HUDEP-2 (cell line): ENCODE measurements at regions not wholly inside any gene's neighbourhood (a gene's known extent, or its start where the extent isn't known, plus 50 kb on each side); places are given as distances from the start of the nearest gene placed in this dataset.
"Not testable (repeated sequence)": the region's sequence is repeated elsewhere in the genome, so short reads cannot be mapped to it uniquely, and the experiment has no call there.

ENCODE experiments used
- DNase-seq, 76 experiments: peaks; one replicate each; lab custom pipeline; 2025; ENCODE audit not compliant: unreplicated experiment in 76 of 76; lab: John Stamatoyannopoulos, UW

DNA sequence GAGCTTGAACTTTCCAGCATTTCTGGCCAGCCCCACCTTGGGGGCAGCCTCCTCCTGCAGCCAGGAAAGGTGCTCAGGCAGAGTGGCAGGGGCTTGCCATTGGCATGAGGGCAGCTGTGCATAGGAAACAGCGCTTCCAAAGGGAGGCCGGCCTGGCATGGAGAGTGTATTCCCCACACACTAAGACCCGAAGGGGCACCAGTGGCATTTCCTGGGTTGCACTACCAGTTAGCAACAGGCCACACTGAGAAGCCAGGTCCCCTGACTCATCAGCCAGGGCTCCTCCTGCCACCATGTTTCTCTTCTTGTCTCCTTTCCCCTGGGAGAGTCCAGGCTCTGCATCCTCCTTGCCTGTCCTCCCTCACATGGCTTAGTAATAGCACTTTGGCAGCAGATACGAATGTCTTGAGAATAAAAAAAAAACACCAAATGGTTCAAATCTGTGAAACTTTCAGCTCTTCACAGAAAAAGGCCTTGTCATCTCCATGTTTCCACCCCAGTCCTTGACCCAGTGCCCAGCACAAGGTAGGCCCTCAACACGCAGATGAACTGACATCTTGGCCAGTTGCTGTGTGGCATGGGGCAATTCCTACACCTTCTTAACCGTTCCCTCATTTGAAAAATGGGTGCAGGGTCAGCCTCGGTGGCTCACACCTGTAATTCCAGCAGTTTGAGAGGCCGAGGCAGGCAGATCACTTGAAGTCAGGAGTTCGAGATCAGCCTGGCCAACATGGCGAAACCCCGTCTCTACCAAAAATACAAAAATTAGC, 180.4 kb downstream of the SMAD6 start:
- no peak for DNase-seq

DNA sequence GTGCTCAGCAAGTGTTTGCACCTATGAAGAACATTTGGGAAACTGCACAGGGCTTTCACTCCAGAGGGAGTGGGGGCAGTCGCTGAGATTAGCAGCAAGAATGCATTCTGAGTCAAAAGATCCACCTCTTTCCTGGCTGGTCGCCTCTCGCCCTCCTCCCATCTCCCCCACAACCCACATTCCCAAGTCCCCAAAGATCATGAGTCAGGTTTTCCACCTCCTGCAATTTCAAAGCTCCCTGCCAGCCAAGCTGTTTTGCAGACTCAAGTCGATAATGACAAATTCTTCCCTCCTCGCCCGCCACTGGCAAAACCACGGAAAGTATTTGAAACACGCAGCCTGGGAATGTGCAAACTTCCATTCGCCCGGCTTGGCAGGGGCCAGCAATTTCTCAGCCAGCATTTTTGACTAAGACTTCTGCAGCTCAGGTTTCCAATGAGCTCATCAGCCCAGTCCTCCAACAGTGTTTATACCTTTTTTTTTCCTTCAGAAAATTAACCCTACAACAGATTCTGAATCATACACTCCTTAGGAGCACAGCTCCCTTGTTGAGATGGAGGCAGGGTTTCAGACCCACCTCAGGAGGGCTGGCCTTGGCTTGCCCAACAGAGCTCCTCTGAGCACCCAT, 181.4 kb downstream of the SMAD6 start:
- DNase-seq, result no peak

DNA sequence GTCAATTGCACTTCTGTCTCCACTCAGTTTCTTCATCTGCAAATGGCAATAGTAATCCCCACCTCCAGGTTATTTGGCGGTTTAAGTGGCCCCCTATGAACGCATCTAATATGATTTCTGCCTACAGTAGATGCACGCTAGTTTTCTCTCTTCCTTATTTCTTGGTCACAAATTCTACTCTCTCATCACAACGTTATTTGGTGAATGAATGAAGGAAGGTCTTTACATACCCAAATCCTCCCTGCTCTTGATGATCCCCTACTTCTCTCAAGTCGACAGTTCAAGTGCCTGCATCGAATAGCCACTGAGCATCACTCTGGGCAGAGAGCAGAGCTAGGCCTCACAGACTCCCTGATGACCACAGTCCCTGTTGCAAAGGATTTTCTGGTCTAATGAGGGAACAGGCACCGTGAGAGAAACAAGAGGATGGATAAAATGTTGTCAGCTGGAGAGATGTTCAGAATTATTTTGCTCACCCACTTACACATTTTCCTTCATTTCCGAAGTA, 181.2 kb upstream of the SMAD3 start:
- no peak for DNase-seq

DNA sequence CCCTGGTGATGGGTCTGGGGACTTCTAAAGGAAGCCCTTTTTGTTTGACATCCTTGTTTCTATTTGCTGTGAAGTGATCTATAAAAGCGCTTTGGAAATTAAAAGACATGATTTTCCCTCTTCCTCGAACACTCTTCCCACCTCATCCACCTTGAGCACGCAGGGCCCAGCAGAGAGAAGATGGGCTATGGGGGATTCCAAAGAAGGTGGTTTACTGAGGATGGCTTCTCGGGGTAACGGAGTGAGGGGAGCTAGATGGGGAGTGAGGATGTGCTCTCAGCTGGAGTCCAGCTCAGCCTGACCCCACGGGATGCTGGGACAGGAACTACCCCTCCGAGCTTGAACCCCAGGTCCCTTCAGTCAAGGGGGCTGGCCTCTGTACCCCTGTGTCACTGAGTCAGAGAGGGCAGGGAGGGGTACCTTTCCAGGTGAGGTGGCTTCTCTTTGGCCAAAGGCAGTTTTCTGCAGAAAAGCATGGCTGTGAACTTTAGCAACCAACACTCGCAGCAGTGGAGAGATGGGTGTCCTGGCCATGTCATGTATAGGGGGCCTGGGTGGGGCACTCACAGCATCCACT, 180.7 kb upstream of the SMAD3 start:
- DNase-seq, result no peak

DNA sequence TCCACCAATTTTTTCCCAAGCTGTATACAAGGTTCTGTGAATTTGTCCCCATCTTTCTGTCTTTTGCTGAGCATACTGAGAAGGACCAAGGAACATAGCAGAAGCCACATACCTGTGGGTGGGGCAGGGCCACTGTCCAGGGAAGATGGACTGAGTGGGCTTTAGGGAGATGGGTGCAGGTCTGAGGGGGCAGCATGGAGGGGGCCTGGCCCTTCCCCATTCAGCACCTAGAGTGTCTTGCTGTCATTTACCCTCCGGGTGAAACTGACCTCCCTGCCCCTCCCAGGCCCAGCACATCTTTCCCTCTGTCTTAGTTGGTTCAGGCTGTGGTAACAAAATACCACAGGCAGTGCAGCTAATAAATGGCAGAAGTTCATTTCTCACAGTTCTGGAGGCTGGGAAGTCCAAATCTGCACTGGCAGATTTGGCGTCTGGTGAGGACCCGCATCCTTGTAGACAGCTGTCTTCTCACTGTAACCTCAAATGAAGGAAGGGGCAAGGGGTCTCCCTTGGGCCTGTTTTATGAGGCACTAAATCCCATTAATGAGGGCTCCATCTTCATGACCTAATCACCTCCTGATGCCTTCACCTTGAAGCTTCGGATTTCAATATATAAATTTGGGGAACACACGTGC, 180.0 kb upstream of the SMAD3 start:
- DNase-seq, result no peak

DNA sequence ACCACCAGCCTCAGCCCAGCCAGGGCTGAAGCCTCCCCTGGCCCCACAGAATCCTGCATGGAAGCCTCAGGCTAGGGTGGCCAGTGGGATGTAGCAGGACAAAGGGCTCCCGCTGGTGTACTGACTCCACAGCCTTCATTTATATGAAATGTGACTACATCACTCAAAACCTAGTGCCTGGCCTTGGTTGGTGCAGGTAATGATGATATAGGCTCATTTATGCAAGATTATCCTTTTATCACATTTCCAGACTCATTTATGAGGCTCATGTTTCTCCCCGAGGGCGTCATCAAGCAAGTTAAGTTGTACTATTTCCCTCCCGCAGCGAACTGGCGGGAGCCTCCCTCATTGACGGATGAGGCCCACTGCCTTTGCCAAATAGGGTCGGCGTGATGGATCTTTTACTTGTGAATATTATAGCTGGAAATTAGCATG, 179.1 kb upstream of the SMAD3 start:
- no peak for DNase-seq

DNA sequence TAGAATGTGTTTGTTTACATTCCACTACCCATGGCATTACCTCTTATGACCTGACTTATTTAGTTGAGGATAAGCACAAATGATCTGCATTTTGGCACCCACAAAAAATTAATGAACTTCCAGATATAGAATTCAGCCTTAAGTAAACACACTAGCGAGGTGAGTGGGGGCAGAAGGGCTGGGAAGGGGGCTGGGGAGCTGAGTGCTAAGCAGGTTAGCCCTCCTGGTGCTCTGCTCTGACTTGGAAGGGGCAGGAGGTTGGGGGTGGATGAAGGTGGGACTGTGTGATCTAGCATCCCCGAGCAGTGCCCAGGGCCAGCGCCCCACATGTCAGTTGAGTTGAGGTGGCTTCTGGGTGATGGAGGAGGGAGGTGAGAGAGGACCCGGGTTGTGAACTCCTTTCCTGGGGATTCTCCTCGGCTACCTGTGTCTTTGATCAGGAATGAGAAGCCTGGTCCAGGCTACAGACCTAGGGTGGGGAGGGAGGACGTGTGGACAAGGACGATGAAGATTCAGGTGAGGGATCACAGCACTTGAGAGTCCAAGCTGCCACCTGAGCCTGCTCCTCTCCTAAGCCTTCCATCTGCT, 178.6 kb upstream of the SMAD3 start:
- DNase-seq, result no peak

DNA sequence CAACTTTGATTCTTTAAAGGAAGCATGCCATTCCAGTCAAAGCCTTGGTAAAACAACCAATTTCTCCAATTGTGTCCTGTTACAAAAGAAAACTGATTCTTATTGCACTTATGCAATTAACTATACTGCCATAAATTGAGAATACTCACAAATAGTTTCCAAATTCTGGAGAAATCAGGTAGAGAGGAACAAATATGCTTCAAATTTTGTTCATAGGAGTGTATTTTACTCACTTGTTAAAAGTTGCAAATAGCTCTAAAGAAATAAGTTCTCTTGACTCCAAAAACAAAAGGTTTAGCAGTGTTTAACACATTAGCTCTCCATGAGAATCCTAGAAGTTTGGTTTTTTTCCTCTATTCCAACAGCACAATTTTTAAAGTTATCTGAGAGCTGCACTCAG, 176.1 kb upstream of the SMAD3 start:
- DNase-seq, result not testable (repeated sequence)

DNA sequence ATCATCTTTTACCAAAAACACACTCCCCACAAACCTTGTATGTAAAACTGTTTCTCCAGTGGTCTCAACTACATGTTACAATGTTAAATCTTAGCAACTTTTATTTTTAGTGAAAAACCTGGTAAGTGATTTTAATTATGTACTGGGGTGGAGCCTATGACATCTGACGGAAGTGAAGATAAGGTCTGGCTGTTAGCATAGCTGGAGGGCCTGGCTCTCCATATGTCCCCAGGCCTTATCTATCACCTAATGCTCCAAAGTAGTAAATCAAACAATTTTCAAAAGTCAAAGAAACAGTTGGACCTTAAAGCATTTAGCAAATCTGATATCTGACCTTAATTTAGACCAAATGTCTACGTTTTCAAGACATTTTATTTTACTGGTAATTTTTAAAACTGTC, 173.6 kb upstream of the SMAD3 start:
- DNase-seq, result no peak

DNA sequence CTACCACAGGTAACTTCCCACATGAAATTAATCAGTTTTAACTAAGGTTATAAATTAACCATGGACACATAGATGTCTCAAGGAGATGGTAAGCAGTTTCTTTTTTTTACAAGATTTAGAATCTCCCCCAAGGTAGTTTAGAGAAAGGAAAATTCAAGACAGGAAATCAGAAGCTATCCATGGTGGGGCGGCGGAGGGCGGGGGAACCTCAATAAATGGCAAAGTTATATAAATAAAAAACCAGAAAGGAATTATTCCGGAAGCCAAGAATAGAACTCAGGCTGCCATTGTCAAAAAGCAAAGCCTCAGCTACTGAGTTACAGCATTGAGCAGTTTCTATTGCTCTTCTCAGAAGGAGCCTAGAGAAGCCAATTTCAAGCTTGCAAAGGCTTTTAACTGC, 172.1 kb upstream of the SMAD3 start:
- no peak for DNase-seq

DNA sequence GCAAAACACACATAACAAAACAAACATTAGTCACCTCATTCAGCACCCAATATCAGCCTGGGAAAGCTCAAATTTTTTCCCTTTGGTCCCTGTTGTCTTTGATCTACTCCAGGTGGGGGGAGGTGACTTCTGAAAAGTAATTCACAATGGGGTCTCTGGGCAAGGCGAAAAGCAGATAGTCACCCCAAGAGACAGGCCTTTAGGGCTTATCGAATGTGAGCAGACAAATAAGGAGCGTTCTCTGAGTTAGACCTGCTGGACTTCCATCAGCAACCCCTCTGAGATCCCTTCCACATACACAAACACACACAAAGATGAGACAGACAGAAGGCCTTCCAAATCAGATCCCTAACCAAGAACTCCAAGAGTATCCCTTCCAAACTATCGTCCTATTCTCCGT, 171.0 kb upstream of the SMAD3 start:
- DNase-seq, result no peak

DNA sequence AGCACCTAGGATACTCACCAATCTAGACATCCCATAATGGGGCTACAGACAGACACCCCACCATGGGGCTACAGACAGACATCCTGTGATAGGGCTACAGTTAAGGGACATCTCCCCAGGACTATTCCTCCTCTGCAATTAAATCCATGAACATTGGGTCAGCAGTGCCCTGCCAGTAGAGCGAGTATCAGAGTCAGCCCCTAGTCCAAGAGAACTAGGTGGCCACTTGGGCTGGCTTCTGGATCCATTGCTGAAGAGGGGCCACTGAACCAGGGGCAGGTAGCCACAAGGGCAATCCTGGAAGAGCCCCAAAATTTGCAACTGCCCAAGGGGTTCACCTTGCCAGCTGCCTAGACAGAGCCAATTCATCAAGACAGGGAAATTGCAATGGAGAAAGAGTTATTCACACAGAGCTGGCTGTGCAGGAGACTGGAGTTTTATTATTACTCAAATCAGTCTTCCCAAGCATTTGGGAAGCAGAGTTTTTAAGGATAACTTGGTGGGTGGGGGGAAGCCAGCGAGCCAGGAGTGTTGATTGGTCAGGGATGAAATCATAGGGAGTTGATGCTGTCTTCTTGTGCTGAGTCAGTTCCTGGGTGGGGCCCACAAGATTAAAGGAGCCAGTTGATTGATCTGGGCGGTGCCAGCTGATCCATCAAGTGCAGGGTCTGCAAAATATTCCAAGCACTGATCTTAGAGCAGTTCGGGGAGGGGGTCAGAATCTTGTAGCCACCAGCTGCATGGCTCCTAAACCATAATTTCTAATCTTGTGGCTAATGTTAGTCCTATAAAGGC, 170.2 kb upstream of the SMAD3 start:
- no peak for DNase-seq

DNA sequence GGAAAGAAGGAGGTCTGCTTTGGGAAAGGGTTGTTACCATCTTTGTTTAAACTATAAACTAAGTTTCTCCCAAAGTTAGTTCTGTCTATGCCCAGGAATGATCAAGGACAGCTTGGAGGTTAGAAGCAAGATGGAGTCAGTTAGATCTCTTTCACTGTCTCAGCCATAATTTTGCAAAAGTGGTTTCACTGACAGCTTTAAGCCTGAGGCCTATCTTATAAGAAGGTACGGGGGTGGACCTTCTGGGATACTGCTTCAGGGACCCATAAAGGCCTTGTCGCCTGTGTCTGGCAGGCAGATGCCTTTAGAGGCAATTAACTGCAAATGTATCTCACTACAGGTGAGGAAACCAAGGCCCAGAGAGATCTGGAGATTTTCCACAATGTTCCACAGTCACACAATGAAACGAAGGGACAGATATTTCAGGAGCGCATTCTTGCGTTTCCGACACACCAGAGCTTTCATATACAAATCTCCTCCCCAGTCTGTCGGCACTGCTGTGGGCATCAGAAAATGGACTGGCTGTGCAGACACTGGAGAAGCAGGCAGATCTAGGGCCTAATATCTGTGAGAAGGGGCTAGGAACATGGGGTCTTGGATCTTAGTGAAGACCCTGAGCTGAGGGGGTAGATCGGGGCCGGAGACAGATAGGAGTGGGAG, 169.5 kb upstream of the SMAD3 start:
- no peak for DNase-seq

DNA sequence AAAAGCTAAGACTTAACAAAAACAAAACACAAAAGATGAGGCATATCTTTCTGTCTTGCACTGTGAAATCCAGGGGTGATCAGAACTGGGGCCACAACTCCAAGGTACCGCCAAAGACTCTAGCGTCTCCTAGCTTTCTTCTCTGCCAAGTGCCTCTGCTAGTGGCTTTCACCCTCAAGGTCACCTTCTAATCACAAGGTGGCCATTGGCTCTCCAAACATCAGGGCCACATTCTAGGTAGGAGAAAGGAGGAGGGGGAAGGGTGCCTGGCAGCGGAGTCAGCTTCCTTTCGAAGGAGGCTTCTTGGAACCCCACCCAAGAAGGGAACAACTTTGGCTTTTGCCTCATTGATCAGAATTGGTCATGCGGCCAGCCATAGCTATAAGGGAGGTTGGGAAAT, 168.8 kb upstream of the SMAD3 start:
- no peak for DNase-seq

DNA sequence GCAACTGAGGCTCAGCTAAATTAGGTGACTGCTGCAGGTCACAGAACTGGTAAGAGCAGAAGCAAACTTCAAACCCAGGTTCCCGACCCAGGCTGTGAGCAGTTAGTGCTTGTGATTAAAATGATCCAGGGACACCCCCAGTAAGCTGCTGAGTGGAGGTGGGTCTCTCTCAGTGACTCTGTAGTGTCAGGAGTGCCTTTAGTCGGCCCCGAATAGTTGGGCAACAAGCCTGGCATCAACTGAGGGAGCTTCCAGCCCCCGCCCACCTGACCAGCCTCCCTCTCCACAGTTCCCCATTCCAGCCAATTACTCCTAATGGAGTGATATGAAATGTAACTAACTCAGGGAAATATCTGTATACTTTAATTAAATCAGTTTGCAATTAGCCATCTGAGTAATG, 168.0 kb upstream of the SMAD3 start:
- no peak for DNase-seq

DNA sequence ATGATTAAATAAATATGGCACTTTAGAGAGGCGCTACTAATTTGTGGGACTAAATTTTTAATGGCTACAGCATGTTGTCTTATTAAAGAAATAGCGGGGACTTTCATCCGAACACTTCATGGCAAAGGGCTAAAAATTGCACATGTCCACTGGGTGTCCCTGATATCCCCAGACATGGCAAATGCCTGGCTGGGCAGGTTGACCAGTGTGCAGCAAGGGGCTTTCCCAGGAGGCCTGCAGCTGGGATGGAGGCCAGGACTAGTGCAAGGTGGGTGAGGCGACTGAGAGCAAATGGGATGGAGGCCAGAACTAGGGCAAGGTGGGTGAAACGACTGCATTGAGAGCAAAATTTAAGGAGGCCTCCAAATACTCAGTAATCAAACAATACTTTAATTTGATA, 167.4 kb upstream of the SMAD3 start:
- no peak for DNase-seq

DNA sequence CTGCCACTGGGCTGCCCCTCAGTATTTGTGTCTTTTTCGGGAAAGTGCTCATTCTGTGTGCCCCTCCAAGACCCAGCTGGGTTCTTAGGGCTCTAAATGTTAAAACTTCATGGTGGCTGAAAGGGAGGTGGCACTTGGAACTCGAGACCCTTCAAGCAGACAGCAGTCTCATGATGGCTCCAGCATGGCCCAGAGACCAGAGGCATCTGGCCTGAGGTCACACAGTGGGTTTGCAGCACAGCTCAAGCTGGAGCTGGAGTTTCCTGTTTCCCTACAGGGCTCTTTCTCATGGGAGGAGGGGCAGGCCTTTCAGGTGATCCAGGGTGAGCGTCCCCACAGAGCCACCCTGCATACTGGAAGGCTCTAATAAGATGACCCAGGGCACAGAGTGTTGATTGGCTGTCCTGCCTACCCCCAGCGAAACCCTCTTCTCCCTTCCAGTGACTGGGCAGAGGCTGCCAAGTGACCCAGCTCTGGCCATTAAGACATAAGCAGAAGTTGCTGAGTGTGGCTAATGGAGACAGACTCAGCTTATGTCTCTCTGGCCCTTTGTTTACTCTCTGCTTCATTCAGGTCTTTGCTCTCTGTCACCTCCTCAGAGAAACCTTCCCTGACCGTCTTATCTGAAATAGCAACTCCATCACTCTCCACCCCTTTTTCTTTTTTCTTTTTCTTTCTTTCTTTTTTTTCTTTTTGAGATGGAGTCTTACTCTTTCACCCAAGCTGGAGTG, 166.6 kb upstream of the SMAD3 start:
- no peak for DNase-seq

DNA sequence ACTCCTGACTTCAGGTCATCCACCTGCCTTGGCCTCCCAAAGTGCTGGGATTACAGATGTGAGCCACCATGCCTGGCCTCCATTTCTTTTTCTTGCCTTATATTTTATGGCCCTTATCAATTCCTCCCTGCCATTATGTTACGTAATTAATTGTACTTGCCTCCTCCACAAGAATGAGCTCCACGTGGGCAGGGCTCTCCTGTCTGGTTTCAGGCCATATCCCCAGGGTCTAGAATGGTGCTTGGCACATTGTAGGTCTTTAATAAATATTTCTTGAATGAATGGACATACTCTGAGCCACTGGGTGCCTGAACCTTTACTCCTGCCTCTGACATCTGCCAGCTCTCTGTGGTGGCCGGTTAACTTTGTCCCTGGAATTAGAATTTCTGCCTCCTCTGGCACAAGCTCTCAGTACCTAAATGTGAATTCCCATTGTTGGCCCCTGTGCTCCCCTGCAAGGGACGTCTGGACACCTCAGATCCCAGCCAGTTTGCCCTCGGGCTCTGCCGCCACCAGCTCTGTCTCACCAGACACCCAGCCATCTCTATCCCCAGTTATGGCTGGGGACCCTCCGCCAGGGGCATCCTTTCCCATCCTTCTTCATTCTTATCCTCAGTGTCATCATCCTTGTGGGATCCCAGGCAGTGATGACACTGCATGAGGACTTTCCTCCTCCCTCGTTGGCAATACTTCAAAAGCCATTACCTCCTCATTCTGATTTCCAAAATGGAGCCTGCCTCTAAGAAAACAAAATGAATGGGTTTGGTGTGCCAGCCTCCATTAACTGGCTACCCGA, 165.6 kb upstream of the SMAD3 start:
- DNase-seq, result no peak
